ENCODE measurements at regions not wholly inside any gene's neighbourhood (a gene's known extent, or its start where the extent isn't known, plus 50 kb on each side); places are given as distances from the start of the nearest gene placed in this dataset.

DNA sequence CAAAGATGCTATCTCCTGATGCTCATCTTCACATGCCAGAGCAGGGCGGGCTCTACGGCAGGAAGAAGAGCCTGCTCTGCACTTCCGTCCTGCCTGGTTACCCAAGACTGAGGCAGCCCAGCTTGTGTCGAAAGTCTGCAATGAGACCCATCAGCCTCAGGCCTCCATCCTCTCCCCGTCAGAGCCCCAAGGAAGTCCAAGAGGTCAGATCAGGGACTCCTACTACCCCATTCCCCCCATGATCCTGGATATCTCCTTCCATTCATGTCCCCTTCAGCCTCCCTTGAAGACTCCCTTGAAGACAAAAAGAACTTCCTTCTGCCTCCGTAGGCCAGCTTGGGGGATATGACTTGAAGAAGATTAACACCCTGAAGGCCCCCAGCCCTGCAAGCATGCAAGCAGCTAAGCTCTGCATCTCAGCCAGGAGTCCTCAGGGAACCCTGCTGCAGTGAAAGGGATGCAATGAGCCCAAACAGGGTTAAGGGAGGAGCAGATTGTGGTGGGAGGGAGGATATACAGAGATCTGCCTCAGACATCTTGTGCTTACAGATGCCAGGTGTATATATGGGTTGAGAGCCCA is 85.6 kb downstream of the TRIM29 start:
- TF ChIP-seq POLR2AphosphoS5 (IDR thresholded peaks at IDR 0.05; ENCODE audit: low read depth) (no peak), EZH2 (IDR thresholded peaks at IDR 0.05; ENCODE audit: low read depth, unreplicated experiment) (no peak), JUNB (IDR thresholded peaks at IDR 0.05; ENCODE audit: unreplicated experiment) (no peak), EZH2phosphoT487 (IDR thresholded peaks at IDR 0.05; ENCODE audit: unreplicated experiment) (no peak), ZNF114 (CRISPR knock-in tag; IDR thresholded peaks at IDR 0.05) (no peak), CREB1 (CRISPR knock-in tag; IDR thresholded peaks at IDR 0.05; ENCODE audit: low read depth) (no peak), NANOG (IDR thresholded peaks at IDR 0.05; ENCODE audit: borderline replicate concordance) (no peak), STAT1 (IDR thresholded peaks at IDR 0.05; ENCODE audit: unreplicated experiment) (no peak)
- TF ChIP-seq, protein P1, sequence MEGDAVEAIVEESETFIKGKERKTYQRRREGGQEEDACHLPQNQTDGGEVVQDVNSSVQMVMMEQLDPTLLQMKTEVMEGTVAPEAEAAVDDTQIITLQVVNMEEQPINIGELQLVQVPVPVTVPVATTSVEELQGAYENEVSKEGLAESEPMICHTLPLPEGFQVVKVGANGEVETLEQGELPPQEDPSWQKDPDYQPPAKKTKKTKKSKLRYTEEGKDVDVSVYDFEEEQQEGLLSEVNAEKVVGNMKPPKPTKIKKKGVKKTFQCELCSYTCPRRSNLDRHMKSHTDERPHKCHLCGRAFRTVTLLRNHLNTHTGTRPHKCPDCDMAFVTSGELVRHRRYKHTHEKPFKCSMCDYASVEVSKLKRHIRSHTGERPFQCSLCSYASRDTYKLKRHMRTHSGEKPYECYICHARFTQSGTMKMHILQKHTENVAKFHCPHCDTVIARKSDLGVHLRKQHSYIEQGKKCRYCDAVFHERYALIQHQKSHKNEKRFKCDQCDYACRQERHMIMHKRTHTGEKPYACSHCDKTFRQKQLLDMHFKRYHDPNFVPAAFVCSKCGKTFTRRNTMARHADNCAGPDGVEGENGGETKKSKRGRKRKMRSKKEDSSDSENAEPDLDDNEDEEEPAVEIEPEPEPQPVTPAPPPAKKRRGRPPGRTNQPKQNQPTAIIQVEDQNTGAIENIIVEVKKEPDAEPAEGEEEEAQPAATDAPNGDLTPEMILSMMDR (conservative IDR thresholded peaks at IDR 0.05; ENCODE audit: low read depth in 2 of 2) = no peak
- TF ChIP-seq, protein P2, sequence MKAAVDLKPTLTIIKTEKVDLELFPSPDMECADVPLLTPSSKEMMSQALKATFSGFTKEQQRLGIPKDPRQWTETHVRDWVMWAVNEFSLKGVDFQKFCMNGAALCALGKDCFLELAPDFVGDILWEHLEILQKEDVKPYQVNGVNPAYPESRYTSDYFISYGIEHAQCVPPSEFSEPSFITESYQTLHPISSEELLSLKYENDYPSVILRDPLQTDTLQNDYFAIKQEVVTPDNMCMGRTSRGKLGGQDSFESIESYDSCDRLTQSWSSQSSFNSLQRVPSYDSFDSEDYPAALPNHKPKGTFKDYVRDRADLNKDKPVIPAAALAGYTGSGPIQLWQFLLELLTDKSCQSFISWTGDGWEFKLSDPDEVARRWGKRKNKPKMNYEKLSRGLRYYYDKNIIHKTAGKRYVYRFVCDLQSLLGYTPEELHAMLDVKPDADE (IDR thresholded peaks at IDR 0.05) = no peak
- TF ChIP-seq, protein P3, sequence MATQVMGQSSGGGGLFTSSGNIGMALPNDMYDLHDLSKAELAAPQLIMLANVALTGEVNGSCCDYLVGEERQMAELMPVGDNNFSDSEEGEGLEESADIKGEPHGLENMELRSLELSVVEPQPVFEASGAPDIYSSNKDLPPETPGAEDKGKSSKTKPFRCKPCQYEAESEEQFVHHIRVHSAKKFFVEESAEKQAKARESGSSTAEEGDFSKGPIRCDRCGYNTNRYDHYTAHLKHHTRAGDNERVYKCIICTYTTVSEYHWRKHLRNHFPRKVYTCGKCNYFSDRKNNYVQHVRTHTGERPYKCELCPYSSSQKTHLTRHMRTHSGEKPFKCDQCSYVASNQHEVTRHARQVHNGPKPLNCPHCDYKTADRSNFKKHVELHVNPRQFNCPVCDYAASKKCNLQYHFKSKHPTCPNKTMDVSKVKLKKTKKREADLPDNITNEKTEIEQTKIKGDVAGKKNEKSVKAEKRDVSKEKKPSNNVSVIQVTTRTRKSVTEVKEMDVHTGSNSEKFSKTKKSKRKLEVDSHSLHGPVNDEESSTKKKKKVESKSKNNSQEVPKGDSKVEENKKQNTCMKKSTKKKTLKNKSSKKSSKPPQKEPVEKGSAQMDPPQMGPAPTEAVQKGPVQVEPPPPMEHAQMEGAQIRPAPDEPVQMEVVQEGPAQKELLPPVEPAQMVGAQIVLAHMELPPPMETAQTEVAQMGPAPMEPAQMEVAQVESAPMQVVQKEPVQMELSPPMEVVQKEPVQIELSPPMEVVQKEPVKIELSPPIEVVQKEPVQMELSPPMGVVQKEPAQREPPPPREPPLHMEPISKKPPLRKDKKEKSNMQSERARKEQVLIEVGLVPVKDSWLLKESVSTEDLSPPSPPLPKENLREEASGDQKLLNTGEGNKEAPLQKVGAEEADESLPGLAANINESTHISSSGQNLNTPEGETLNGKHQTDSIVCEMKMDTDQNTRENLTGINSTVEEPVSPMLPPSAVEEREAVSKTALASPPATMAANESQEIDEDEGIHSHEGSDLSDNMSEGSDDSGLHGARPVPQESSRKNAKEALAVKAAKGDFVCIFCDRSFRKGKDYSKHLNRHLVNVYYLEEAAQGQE (IDR thresholded peaks at IDR 0.05; ENCODE audit: unreplicated experiment) = no peak
